GM19395 (cell line): ENCODE measurements at regions not wholly inside any gene's neighbourhood (a gene's known extent, or its start where the extent isn't known, plus 50 kb on each side); places are given as distances from the start of the nearest gene placed in this dataset.

ENCODE experiments used
- ATAC-seq: cut with Tn5 transposase; IDR thresholded peaks from one replicate; pipeline ENCODE4 v1.9.1; 2021; ENCODE audit warnings: mild to moderate bottlenecking, moderate library complexity; ENCODE audit not compliant: unreplicated experiment

GRCh38 chr4:108223313-108223712 lies 54.6 kb upstream of the LEF1 start:
- no peak for ATAC-seq

- ATAC-seq: no peak
Measured at GRCh38 chr4:108219998-108220397, 51.3 kb upstream of the LEF1 start.
